ENCODE measurements at regions not wholly inside any gene's neighbourhood (a gene's known extent, or its start where the extent isn't known, plus 50 kb on each side); places are given as distances from the start of the nearest gene placed in this dataset.

DNA sequence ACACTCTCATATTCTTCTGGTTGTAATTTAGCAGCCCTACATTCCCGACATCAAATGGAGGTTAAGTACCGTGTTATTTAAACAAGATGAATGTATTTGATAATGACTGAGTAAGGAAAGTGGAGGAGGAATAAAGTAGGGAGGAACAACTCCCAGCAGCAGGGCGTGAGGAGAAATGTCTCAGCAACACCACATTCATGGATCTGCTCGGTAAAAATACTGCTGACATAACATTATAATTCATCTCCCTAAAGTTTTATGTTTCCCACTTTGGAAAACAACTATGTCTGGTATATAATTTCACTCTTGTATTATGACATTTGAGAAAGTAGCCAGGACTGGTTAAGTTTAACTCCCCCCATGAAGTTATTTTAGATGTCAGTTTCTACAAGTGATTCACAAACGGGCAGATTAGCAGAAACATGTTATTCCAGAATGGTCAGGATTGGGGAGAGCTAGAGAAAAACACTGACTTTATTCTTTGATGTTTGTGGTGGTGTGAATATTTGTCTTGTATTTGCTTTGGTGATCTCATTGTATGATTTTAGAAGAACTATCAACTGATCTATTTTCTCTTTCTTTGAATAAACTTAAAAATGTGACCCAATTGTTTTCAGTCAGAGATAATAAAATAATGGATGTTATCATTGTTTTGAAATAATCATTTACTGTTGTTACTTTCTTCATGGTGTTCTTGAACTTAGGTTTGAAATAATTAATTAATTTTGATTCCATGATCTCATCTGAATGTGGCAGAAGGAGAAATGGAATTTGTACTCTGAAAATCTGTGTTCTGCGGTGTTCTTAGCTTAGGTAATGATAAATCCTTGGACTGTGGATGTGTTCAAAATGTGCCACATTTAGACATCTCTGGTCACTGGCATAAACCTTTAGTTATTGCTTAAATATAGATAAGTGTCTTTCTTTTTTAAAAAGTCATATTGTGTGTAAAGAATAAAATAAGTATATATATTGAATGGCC lies 303.6 kb upstream of the ZNF608 start:
- no peak for TF ChIP-seq POLR2A (IDR thresholded peaks at IDR 0.05)
- TF ChIP-seq, protein P1, sequence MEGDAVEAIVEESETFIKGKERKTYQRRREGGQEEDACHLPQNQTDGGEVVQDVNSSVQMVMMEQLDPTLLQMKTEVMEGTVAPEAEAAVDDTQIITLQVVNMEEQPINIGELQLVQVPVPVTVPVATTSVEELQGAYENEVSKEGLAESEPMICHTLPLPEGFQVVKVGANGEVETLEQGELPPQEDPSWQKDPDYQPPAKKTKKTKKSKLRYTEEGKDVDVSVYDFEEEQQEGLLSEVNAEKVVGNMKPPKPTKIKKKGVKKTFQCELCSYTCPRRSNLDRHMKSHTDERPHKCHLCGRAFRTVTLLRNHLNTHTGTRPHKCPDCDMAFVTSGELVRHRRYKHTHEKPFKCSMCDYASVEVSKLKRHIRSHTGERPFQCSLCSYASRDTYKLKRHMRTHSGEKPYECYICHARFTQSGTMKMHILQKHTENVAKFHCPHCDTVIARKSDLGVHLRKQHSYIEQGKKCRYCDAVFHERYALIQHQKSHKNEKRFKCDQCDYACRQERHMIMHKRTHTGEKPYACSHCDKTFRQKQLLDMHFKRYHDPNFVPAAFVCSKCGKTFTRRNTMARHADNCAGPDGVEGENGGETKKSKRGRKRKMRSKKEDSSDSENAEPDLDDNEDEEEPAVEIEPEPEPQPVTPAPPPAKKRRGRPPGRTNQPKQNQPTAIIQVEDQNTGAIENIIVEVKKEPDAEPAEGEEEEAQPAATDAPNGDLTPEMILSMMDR (IDR thresholded peaks at IDR 0.05), result no peak

All from suprapubic skin (tissue), 3 donors.